ENCODE measurements at regions not wholly inside any gene's neighbourhood (a gene's known extent, or its start where the extent isn't known, plus 50 kb on each side); places are given as distances from the start of the nearest gene placed in this dataset.
A peak's percentile ranks its signal among the peaks of the same experiment; 100 is the strongest.

DNA sequence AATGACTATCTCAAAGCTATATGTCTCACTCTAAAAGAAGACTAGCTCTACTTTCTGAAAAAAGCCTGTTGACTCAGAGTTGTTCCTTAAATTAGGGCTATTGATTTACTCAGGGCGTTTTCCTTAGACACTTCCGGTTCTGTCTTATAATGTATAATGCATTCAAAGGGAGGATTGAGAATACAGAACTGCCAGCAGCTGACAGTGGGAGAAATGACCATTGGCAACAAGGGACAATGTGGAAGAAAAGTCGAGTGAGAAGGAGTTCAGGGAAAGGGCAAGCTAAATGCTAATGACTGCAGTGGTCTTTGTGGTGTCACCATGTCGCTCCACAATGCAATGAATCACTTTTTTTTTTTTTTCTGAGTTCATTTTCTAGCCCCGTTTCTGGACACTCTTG, 65.7 kb upstream of the ANKH start:
- no peak overlapping the region for H4K91ac ChIP-seq (ENCODE audit: low read depth, low read length)
- H3K27ac ChIP-seq (ENCODE audit: low read depth, low read length) = no peak overlapping the region
- no peak overlapping the region for H3K23ac ChIP-seq (ENCODE audit: low read length)
- H3K4me3 ChIP-seq (ENCODE audit: low read depth, low read length) = no peak overlapping the region
- no peak overlapping the region for H3K4me2 ChIP-seq (ENCODE audit: low read length)
- WGBS (ENCODE audit: extremely low coverage, insufficient coverage, insufficient read length) = no CpG with 5 or more reads among the region's 5 CpGs
- no peak overlapping the region for H2AK5ac ChIP-seq (ENCODE audit: low read length)
- no peak overlapping the region for H2BK120ac ChIP-seq (ENCODE audit: insufficient read depth, low read length, poor library complexity)
- H4K8ac ChIP-seq (ENCODE audit: low read depth, low read length) = no peak overlapping the region
- no peaks in the 10 kb centered on the region for H3K9me3 ChIP-seq (ENCODE audit: insufficient read depth, low read depth, low read length)
- H3K18ac ChIP-seq (ENCODE audit: low read length) = no peak overlapping the region
- H3K27me3 ChIP-seq (ENCODE audit: insufficient read depth, low read length) = no peaks in the 10 kb centered on the region
- no peaks in the 10 kb centered on the region for H3K79me1 ChIP-seq (ENCODE audit: low read length)
- peak in 1 of 2 donors; percentile 17 for DNase-seq
- no peaks in the 10 kb centered on the region for H3K36me3 ChIP-seq (ENCODE audit: control insufficient read depth in 1 of 2, insufficient read depth in 2 of 2, low read length in 2 of 2)
- no peaks in the 10 kb centered on the region for H3K4me1 ChIP-seq (ENCODE audit: control insufficient read depth in 1 of 2, insufficient read depth in 2 of 2, low read length in 2 of 2)
- no peak overlapping the region for H3K14ac ChIP-seq (ENCODE audit: low read length)
- no peak overlapping the region for H4K12ac ChIP-seq (ENCODE audit: low read depth, low read length)
- H2BK12ac ChIP-seq (ENCODE audit: low read length) = no peak overlapping the region
- H3K9ac ChIP-seq (ENCODE audit: low read length) = no peak overlapping the region
- H3K79me2 ChIP-seq (ENCODE audit: control insufficient read depth, insufficient read depth, low read length, poor library complexity) = no peaks in the 10 kb centered on the region
- no peak overlapping the region for H3K4ac ChIP-seq (ENCODE audit: low read depth, low read length)
- no peak overlapping the region for H2BK5ac ChIP-seq (ENCODE audit: low read depth, low read length, poor library complexity)
- no peak overlapping the region for H2AFZ ChIP-seq (ENCODE audit: insufficient read depth, low read length, poor library complexity)

DNA sequence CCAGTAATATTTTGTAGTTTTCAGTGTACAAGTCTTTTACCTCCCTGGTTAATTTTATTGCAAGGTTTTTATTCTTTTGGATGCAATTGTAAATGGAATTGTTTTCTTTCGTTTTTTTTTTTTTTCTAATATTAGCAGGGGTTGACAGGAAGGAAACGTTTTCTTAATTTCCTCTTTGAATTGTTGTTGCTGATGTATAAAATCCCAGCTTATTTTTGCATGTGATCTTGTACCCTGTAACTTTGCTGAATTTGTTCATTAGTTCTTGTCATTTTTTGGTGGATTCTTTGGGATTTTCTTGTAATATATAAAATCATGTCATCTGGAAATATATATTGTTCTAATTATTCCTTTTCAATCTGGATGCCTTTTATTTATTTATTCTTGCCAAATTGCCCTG, 65.0 kb upstream of the ANKH start:
- Histone ChIP-seq H2BK5ac (ENCODE audit: low read depth, low read length, poor library complexity) (no peak overlapping the region), H3K4ac (ENCODE audit: low read depth, low read length) (no peak overlapping the region), H3K4me3 (ENCODE audit: low read depth, low read length) (no peak overlapping the region), H3K18ac (ENCODE audit: low read length) (no peak overlapping the region), H4K12ac (ENCODE audit: low read depth, low read length) (no peak overlapping the region), H3K23ac (ENCODE audit: low read length) (no peak overlapping the region), H3K14ac (ENCODE audit: low read length) (no peak overlapping the region), H2BK12ac (ENCODE audit: low read length) (no peak overlapping the region), H3K79me1 (ENCODE audit: low read length) (no peaks in the 10 kb centered on the region), H4K91ac (ENCODE audit: low read depth, low read length) (no peak overlapping the region), H3K4me2 (ENCODE audit: low read length) (no peak overlapping the region), H3K27me3 (ENCODE audit: insufficient read depth, low read length) (no peaks in the 10 kb centered on the region), H3K36me3 (ENCODE audit: control insufficient read depth in 1 of 2, insufficient read depth in 2 of 2, low read length in 2 of 2) (no peaks in the 10 kb centered on the region), H2AK5ac (ENCODE audit: low read length) (no peak overlapping the region), H4K8ac (ENCODE audit: low read depth, low read length) (no peak overlapping the region), H3K9ac (ENCODE audit: low read length) (no peak overlapping the region), H2BK120ac (ENCODE audit: insufficient read depth, low read length, poor library complexity) (no peak overlapping the region), H3K27ac (ENCODE audit: low read depth, low read length) (no peak overlapping the region), H3K9me3 (ENCODE audit: insufficient read depth, low read depth, low read length) (no peaks in the 10 kb centered on the region), H3K79me2 (ENCODE audit: control insufficient read depth, insufficient read depth, low read length, poor library complexity) (no peaks in the 10 kb centered on the region), H3K4me1 (ENCODE audit: control insufficient read depth in 1 of 2, insufficient read depth in 2 of 2, low read length in 2 of 2) (no peaks in the 10 kb centered on the region), H2AFZ (ENCODE audit: insufficient read depth, low read length, poor library complexity) (no peak overlapping the region)
- DNase-seq = no peak
- WGBS (ENCODE audit: extremely low coverage, insufficient coverage, insufficient read length) = no CpG with 5 or more reads among the region's 2 CpGs

DNA sequence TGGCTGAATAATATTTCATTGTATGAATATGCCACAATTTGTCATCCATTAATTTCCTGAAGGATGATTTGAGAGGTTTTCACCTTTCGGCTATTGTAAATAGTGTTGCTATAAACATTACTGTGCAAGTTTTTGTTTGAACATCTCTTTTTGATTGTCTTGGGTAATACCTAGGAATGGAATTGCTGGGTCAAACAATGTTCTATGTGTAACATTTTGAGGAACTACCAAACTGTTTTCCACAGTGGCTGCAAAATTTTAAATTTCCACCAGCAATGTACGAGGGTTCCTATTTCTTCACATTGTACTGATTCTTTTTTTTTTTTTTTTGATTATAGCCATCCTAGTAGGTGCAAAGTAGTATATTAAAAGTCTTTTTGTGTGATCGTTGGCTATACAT, 63.8 kb upstream of the ANKH start:
- H3K27ac ChIP-seq (ENCODE audit: low read depth, low read length) = no peak overlapping the region
- no peak overlapping the region for H3K4ac ChIP-seq (ENCODE audit: low read depth, low read length)
- H3K36me3 ChIP-seq (ENCODE audit: control insufficient read depth in 1 of 2, insufficient read depth in 2 of 2, low read length in 2 of 2) = no peaks in the 10 kb centered on the region
- H2BK12ac ChIP-seq (ENCODE audit: low read length) = no peak overlapping the region
- H4K91ac ChIP-seq (ENCODE audit: low read depth, low read length) = no peak overlapping the region
- no peak overlapping the region for H3K4me2 ChIP-seq (ENCODE audit: low read length)
- no peaks in the 10 kb centered on the region for H3K79me2 ChIP-seq (ENCODE audit: control insufficient read depth, insufficient read depth, low read length, poor library complexity)
- H3K14ac ChIP-seq (ENCODE audit: low read length) = no peak overlapping the region
- H4K8ac ChIP-seq (ENCODE audit: low read depth, low read length) = no peak overlapping the region
- no peak overlapping the region for H3K18ac ChIP-seq (ENCODE audit: low read length)
- H2BK5ac ChIP-seq (ENCODE audit: low read depth, low read length, poor library complexity) = no peak overlapping the region
- no peak for DNase-seq
- H3K9me3 ChIP-seq (ENCODE audit: insufficient read depth, low read depth, low read length) = no peaks in the 10 kb centered on the region
- H4K12ac ChIP-seq (ENCODE audit: low read depth, low read length) = no peak overlapping the region
- H3K4me3 ChIP-seq (ENCODE audit: low read depth, low read length) = no peak overlapping the region
- no peak overlapping the region for H3K9ac ChIP-seq (ENCODE audit: low read length)
- H2BK120ac ChIP-seq (ENCODE audit: insufficient read depth, low read length, poor library complexity) = no peak overlapping the region
- H3K79me1 ChIP-seq (ENCODE audit: low read length) = no peaks in the 10 kb centered on the region
- no peaks in the 10 kb centered on the region for H3K4me1 ChIP-seq (ENCODE audit: control insufficient read depth in 1 of 2, insufficient read depth in 2 of 2, low read length in 2 of 2)
- H2AFZ ChIP-seq (ENCODE audit: insufficient read depth, low read length, poor library complexity) = no peak overlapping the region
- no CpG with 5 or more reads among the region's 3 CpGs for WGBS (ENCODE audit: extremely low coverage, insufficient coverage, insufficient read length)
- H2AK5ac ChIP-seq (ENCODE audit: low read length) = no peak overlapping the region
- H3K27me3 ChIP-seq (ENCODE audit: insufficient read depth, low read length) = no peaks in the 10 kb centered on the region
- no peak overlapping the region for H3K23ac ChIP-seq (ENCODE audit: low read length)

DNA sequence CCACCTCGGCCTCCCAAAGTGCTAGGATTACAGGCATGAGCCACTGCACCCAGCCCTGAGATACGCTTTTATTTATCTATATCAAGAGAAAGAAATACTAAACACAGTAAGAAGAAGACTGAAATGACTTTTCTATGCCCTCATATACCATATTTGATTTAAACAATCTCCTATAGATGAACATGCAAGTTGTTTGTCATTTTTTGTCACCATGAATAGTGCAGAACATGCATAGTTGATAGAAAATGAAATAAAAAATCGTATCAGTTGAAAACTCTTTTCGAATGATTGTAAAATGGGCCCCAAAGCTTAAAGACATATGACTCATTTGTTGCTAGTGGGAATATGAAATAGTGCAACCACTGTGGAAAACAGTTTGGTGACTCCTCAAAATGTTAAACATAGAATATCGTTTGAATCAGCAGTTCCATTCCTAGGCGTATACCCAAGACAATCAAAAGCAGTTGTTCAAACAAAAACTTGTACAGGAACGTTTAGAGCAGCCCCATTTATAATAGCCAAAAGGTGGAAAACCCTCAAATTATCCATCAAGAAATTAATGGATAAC, 61.4 kb upstream of the ANKH start:
- no CpG with 5 or more reads among the region's 7 CpGs for WGBS (ENCODE audit: extremely low coverage, insufficient coverage, insufficient read length)
- no peak overlapping the region for H3K23ac ChIP-seq (ENCODE audit: low read length)

More for the DNA sequence above, 61.4 kb upstream of the ANKH start:
- Histone ChIP-seq H3K36me3 (ENCODE audit: control insufficient read depth in 1 of 2, insufficient read depth in 2 of 2, low read length in 2 of 2) (no peaks in the 10 kb centered on the region), H4K8ac (ENCODE audit: low read depth, low read length) (no peak overlapping the region), H3K9me3 (ENCODE audit: insufficient read depth, low read depth, low read length) (no peaks in the 10 kb centered on the region), H2BK12ac (ENCODE audit: low read length) (no peak overlapping the region), H2BK120ac (ENCODE audit: insufficient read depth, low read length, poor library complexity) (no peak overlapping the region), H3K9ac (ENCODE audit: low read length) (no peak overlapping the region), H3K14ac (ENCODE audit: low read length) (no peak overlapping the region), H3K79me1 (ENCODE audit: low read length) (no peaks in the 10 kb centered on the region), H3K4me2 (ENCODE audit: low read length) (no peak overlapping the region), H3K4me1 (ENCODE audit: control insufficient read depth in 1 of 2, insufficient read depth in 2 of 2, low read length in 2 of 2) (peaks cover 3 to 7% of the 10 kb centered on the region in 2 experiments), H2BK5ac (ENCODE audit: low read depth, low read length, poor library complexity) (no peak overlapping the region), H3K27me3 (ENCODE audit: insufficient read depth, low read length) (no peaks in the 10 kb centered on the region), H3K79me2 (ENCODE audit: control insufficient read depth, insufficient read depth, low read length, poor library complexity) (no peaks in the 10 kb centered on the region), H2AK5ac (ENCODE audit: low read length) (no peak overlapping the region), H2AFZ (ENCODE audit: insufficient read depth, low read length, poor library complexity) (no peak overlapping the region), H3K4ac (ENCODE audit: low read depth, low read length) (no peak overlapping the region), H3K4me3 (ENCODE audit: low read depth, low read length) (no peak overlapping the region), H3K27ac (ENCODE audit: low read depth, low read length) (no peak overlapping the region), H3K18ac (ENCODE audit: low read length) (no peak overlapping the region), H4K12ac (ENCODE audit: low read depth, low read length) (no peak overlapping the region), H4K91ac (ENCODE audit: low read depth, low read length) (no peak overlapping the region)
- no peak for DNase-seq
